Lower lobe of right lung (tissue), 2 donors: ENCODE measurements at regions not wholly inside any gene's neighbourhood (a gene's known extent, or its start where the extent isn't known, plus 50 kb on each side); places are given as distances from the start of the nearest gene placed in this dataset.

ENCODE experiments used
- ATAC-seq, 2 donors: fragments of 200-7000 bp; cut with Tn5 transposase; one replicate each; pipeline ENCODE4 v1.9.1; 2020 to 2022; ENCODE audit warnings: mild to moderate bottlenecking in 2 of 2, moderate library complexity in 2 of 2
- DNase-seq: peaks from one replicate; pipeline ENCODE4 v3.0.0-alpha.2; 2020
- H3K27ac ChIP-seq: fragments of 200-600 bp; one replicate; pipeline ENCODE4 v1.8.0; 2022
- H3K27me3 ChIP-seq: fragments of 200-600 bp; one replicate; pipeline ENCODE4 v1.8.0; 2022; ENCODE audit warnings: low read depth
- H3K36me3 ChIP-seq: fragments of 200-600 bp; one replicate; pipeline ENCODE4 v1.8.0; 2022; ENCODE audit warnings: mild to moderate bottlenecking
- H3K4me1 ChIP-seq: fragments of 200-600 bp; one replicate; pipeline ENCODE4 v1.8.0; 2022
- H3K4me3 ChIP-seq: fragments of 200-600 bp; one replicate; pipeline ENCODE4 v1.8.0; 2022; ENCODE audit warnings: mild to moderate bottlenecking
- H3K9me3 ChIP-seq: fragments of 200-600 bp; one replicate; pipeline ENCODE4 v1.8.0; 2022
- intact Hi-C: fragments of 100-400 bp; cut with DNase I; formaldehyde crosslinking; loops from one replicate; pipeline ENCODE4 v1.11.0; 2022
- TF ChIP-seq, protein P1 (sequence below): fragments of 200-600 bp; IDR thresholded peaks from one replicate; pipeline ENCODE4 v1.8.0; 2022; ENCODE audit warnings: antibody characterized with exemption, mild to moderate bottlenecking
- donor health status: DM: no; HTN: yes; CAD: no; lungs with severe emphysema.

DNA sequence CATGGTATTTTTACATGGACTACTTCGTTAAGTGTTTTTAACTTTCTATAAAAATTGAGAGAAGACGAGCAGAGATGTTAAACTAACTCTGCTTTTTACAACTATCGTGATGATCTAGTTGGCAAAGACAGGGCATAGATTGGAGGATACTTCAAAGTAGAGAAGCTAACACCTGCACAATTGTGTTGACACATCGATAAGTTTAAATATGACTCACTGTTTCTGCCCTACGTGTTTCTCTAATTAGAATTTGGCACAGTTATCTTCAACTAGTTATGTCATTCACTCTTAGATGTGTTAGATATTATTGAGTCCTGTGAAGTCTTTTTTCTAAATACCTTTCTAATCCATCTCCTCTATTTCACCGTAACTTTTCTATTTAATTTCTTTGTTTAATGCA lies 68.5 kb upstream of the FERD3L start:
- H3K9me3 ChIP-seq = no peaks in the 10 kb centered on the region
- H3K4me3 ChIP-seq = no peak overlapping the region
- DNase-seq (no peak), ATAC-seq (no peak)
- intact Hi-C loops = no loop called here
- no peaks in the 10 kb centered on the region for H3K27me3 ChIP-seq
- H3K4me1 ChIP-seq = no peaks in the 10 kb centered on the region
- no peak overlapping the region for H3K27ac ChIP-seq
- TF ChIP-seq, protein P1, sequence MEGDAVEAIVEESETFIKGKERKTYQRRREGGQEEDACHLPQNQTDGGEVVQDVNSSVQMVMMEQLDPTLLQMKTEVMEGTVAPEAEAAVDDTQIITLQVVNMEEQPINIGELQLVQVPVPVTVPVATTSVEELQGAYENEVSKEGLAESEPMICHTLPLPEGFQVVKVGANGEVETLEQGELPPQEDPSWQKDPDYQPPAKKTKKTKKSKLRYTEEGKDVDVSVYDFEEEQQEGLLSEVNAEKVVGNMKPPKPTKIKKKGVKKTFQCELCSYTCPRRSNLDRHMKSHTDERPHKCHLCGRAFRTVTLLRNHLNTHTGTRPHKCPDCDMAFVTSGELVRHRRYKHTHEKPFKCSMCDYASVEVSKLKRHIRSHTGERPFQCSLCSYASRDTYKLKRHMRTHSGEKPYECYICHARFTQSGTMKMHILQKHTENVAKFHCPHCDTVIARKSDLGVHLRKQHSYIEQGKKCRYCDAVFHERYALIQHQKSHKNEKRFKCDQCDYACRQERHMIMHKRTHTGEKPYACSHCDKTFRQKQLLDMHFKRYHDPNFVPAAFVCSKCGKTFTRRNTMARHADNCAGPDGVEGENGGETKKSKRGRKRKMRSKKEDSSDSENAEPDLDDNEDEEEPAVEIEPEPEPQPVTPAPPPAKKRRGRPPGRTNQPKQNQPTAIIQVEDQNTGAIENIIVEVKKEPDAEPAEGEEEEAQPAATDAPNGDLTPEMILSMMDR = no peak
- H3K36me3 ChIP-seq = no peaks in the 10 kb centered on the region

DNA sequence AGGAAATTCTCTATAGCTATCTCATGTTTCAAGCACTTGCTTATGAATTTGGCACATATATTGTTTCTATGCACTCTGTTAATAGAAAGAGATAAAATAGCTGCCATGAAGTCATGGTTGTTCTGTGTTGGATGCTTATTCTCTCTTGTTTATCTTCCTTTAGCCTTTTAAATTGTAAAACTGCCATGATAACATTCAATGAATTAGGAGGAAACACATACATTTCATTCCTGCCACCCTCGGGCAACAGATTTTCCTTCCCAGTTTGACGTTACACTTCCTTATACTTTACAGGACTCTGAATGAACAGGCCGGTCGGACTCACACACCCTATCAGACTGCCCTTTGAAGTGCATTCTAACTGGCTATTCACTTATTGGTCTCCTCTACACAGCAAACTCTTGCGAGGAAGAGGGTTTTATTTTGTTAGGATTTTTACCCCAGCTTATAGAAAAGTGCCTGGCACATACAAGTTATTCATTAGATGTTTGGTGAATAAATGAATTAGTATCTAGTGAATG lies 65.7 kb upstream of the FERD3L start:
- TF ChIP-seq, protein P1 = no peak
- Histone ChIP-seq H3K4me1 (no peaks in the 10 kb centered on the region), H3K4me3 (no peak overlapping the region), H3K36me3 (no peaks in the 10 kb centered on the region), H3K27me3 (no peaks in the 10 kb centered on the region), H3K9me3 (no peaks in the 10 kb centered on the region), H3K27ac (no peak overlapping the region)
- DNase-seq (no peak), ATAC-seq (no peak)
- intact Hi-C loops = no loop called here

DNA sequence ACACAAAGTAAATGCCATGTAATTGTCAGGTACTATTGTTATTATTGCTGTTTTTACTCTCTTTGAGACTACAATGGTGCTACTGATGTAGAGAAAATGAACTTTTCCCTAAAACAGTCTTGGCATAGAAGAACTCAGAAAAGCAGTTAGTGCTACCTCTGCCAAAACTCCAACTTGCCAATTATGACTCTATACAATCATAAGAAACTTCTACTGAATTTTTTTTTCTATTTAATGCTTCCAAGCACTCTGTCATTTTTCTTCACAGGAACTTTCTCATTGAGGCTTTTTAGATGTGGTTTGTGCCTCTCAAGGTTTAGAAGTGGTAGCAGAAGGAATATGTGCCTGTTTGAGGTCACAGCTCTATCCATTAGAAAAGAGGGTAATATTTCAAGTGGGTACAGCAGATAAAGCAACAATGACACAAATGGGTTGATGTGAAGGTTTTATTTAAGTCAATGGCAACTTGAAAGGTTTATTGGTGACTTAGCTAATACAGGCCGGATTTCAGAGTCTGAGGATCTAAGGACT lies 64.0 kb upstream of the FERD3L start:
- Histone ChIP-seq H3K4me1 (no peaks in the 10 kb centered on the region), H3K27ac (no peak overlapping the region), H3K27me3 (no peaks in the 10 kb centered on the region), H3K9me3 (no peaks in the 10 kb centered on the region), H3K36me3 (no peaks in the 10 kb centered on the region), H3K4me3 (no peak overlapping the region)
- ATAC-seq (no peak), DNase-seq (no peak)
- intact Hi-C loops = no loop called here
- TF ChIP-seq, protein P1 = no peak

DNA sequence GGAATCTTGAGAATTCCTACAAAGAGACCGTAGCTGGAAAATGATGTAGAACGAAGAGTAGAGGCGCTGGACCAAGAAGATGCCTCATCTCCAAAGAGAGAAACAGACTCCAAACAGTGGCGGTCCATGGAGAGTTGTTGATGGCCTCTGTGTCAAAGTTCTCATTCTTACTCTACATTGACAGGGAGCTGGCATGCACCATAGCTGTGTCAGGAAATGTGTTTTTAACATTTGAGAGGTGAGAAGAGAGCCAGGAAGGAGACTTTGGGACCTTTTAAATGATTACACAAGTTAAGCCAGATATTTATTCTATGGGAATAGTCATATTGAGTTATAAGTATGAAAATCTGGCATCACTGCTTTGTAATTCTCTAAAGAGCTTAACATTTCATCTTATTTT lies 61.5 kb upstream of the FERD3L start:
- Histone ChIP-seq H3K4me1 (no peaks in the 10 kb centered on the region), H3K27ac (no peak overlapping the region), H3K36me3 (no peaks in the 10 kb centered on the region), H3K27me3 (no peaks in the 10 kb centered on the region), H3K9me3 (no peaks in the 10 kb centered on the region), H3K4me3 (no peak overlapping the region)
- ATAC-seq (no peak), DNase-seq (no peak)
- TF ChIP-seq, protein P1 = no peak
- intact Hi-C loops = no loop called here

DNA sequence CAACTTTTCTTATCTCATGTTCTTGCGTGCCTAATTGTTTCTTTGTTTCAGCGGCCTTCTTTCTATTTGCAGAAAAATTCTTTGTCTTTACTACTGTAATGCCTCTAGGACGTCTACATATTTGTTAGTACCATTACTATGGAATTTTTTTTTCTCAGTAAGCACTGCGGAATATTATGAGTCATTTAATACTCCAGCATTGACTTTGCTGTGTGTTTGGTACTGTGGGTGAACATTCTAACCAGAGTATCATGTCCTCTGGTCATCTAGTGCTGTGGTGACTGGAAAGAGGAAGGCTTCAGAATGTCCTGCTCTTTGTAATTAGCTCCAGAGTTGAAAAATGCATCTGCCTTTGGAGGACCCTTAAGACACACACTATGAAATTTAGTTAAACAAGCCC lies 58.5 kb upstream of the FERD3L start:
- no peak overlapping the region for H3K4me3 ChIP-seq
- DNase-seq (no peak), ATAC-seq (no peak)
- no peak overlapping the region for H3K27ac ChIP-seq
- no peaks in the 10 kb centered on the region for H3K36me3 ChIP-seq
- H3K9me3 ChIP-seq = no peaks in the 10 kb centered on the region
- intact Hi-C loops = no loop called here
- H3K27me3 ChIP-seq = no peaks in the 10 kb centered on the region
- TF ChIP-seq, protein P1 = no peak
- H3K4me1 ChIP-seq = no peaks in the 10 kb centered on the region
